ENCODE measurements at regions not wholly inside any gene's neighbourhood (a gene's known extent, or its start where the extent isn't known, plus 50 kb on each side); places are given as distances from the start of the nearest gene placed in this dataset.

DNA sequence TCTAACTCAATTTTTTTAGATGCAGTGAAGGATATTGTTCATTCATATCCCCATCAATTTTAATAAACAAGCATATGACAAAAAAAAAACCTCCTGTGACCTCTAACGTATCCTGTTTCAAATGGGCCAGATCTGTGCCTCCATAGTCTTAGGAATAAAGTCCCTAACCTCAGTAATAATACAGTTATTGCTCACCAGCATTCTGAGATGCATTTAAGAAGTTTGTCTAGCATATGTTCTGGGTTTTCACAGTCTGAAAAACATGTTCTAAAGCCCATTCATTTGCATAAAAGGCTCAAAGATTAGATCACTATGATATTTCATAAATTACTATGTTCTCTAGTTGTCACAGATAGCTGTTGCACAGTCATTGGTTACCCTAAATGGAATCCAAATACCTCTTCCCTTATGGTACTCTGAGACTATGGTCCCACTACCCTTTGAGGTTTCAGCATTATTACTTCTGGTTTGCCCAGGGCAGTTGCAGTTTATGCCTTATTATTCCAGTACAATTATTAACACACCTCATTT, 190.1 kb downstream of the ZIC4 start:
- peaks cover 0 to 3% (median 0%) of the 10 kb centered on the region in 7 donors for H3K9me3 Mint-ChIP-seq

DNA sequence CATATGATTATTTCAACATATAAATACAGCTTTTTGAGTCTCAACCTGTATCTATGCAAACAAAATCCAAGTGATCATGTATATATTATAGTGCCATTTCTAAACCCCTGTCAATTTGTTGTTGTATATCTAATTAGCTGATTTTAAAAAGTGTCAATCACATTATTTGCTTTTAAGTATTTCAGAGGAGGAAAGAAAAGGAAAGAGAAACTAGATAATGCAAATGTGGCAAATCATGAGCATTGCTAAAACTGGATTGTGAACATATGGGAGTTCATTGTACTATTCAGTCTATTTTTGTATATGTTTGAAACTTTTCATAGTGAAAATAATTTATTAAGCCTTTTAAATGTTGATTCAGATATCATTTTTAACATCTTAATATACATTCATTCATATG, 190.7 kb downstream of the ZIC4 start:
- Mint-ChIP-seq H3K27ac (no peak overlapping the region), H3K27me3 (no peaks in the 10 kb centered on the region), H3K4me3 (no peak overlapping the region), H3K9me3 (peaks cover 0 to 3% (median 0%) of the 10 kb centered on the region in 7 donors), H3K4me1 (no peaks in the 10 kb centered on the region), H3K36me3 (no peaks in the 10 kb centered on the region)
- DNase-seq = no peak
- ATAC-seq (ENCODE audit: low read depth in 2 of 2) = no peak

More for the DNA sequence above, 190.1 kb downstream of the ZIC4 start:
- ATAC-seq (ENCODE audit: low read depth in 2 of 2) = no peak
- no peaks in the 10 kb centered on the region for H3K36me3 Mint-ChIP-seq
- H3K4me1 Mint-ChIP-seq = no peaks in the 10 kb centered on the region
- H3K4me3 Mint-ChIP-seq = no peak overlapping the region
- no peaks in the 10 kb centered on the region for H3K27me3 Mint-ChIP-seq
- no peak overlapping the region for H3K27ac Mint-ChIP-seq
- no peak for DNase-seq

DNA sequence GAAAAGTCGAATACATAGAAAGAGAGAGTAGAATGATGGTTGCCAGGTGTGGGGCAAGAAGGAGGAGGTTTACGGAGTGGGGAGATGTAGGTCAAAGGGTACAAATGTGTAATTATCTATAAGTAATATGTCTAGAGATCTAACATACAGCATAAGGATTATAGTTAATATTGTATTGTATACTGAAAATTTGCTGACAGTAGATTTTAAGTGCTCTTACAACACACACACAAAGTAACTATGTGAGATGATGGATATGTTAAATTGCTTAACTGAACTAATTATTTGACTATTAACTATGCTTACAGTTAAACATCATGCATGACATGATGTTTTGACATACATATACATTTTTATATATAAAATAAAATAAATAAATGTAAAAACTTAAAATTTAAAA, 192.7 kb downstream of the ZIC4 start:
- no peak for ATAC-seq (ENCODE audit: low read depth in 2 of 2)
- Mint-ChIP-seq H3K27me3 (no peaks in the 10 kb centered on the region), H3K36me3 (no peaks in the 10 kb centered on the region), H3K27ac (no peak overlapping the region), H3K4me3 (no peak overlapping the region), H3K4me1 (no peaks in the 10 kb centered on the region), H3K9me3 (peaks cover 0 to 4% (median 2%) of the 10 kb centered on the region in 7 donors)
- no peak for DNase-seq

DNA sequence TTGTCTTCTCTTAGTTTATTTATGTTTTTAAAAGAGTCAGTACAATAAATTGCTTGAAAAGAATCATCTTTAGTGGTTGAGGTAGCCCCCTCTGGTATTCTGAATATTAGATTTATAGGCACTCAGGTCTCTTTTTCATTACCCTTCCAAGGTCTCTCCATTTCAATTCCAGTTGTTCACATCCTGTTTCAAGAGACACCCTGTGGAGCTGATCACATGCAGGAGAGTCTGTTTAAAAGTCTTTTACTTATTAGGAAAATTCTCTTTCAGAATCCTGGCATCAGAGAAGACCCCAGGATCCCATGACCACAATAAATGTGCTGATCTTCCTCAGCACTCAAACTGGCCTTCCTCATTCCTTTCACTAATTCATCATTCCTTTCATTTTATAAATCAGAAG, 195.7 kb downstream of the ZIC4 start:
- H3K4me3 Mint-ChIP-seq = no peak overlapping the region
- H3K4me1 Mint-ChIP-seq = peaks cover 0 to 3% (median 2%) of the 10 kb centered on the region in 3 donors
- no peaks in the 10 kb centered on the region for H3K36me3 Mint-ChIP-seq
- H3K9me3 Mint-ChIP-seq = peaks cover 2 to 10% (median 6%) of the 10 kb centered on the region in 7 donors
- no peak for ATAC-seq (ENCODE audit: low read depth in 2 of 2)
- H3K27me3 Mint-ChIP-seq = no peaks in the 10 kb centered on the region
- DNase-seq = no peak
- H3K27ac Mint-ChIP-seq = no peak overlapping the region

DNA sequence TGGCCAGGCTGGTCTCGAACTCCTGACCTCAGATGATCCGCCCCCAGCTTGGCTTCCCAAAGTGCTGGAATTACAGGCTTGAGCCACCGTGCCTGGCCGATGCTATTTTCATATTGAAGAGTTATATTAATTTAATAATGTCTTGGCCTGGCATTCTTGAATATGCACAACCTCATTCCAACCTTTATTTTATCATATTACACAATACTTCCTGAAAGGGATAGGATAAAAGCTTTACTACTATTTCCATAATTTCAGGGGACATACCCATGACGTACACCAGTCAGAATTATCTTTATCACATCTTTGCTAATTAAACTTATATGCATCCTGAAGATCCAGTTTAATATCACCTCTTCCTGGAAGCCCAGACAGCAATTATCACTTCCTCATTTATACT, 205.3 kb downstream of the ZIC4 start:
- DNase-seq (no peak), ATAC-seq (ENCODE audit: low read depth in 2 of 2) (no peak)
- H3K27ac Mint-ChIP-seq = no peak overlapping the region
- H3K27me3 Mint-ChIP-seq = no peaks in the 10 kb centered on the region
- H3K4me3 Mint-ChIP-seq = no peak overlapping the region
- H3K9me3 Mint-ChIP-seq = peaks cover 0 to 5% (median 0%) of the 10 kb centered on the region in 7 donors
- H3K4me1 Mint-ChIP-seq = peaks cover 3 to 5% (median 4%) of the 10 kb centered on the region in 3 donors
- no peaks in the 10 kb centered on the region for H3K36me3 Mint-ChIP-seq

DNA sequence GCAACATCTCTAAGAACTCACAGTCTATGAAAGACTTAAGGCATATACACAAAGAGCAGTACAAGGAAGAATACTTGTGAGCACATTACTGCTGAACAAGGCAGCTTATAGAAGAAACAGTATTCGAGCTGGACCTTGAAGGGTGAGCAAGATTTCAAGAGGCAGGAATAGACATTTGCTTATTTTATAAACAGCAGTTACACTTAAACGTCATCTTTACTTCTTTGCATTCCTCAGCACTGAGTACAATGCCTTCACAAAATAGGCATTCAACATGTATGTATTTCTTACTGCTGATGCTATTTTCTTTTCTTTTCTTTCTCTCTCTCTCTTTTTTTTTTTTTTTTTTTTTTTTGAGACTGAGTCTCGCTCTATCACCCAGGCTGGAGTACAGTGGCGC, 205.8 kb downstream of the ZIC4 start:
- DNase-seq = no peak
- H3K9me3 Mint-ChIP-seq = peaks cover 0 to 3% (median 0%) of the 10 kb centered on the region in 7 donors
- no peak for ATAC-seq (ENCODE audit: low read depth in 2 of 2)
- peaks cover 0 to 3% (median 1%) of the 10 kb centered on the region in 3 donors for H3K4me1 Mint-ChIP-seq
- no peak overlapping the region for H3K4me3 Mint-ChIP-seq
- no peaks in the 10 kb centered on the region for H3K36me3 Mint-ChIP-seq
- H3K27me3 Mint-ChIP-seq = no peaks in the 10 kb centered on the region
- H3K27ac Mint-ChIP-seq = no peak overlapping the region

DNA sequence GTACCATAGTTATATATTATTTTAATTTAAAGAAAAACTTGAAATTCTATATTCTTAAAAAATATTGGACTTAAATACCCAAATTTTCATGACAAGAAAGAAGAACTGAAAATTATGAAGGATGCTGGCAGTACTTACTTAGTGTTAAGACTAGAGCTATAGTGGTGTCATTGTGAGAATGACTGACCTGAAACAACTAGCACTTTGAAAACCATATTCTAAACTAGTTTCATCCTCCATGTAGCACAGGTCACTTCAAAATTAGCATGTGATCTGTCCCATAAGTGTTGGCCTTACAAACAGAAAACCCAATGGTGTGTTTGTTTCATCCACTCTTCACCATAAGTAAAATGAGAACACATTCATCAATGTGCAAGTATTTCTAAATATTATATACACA, 208.6 kb downstream of the ZIC4 start:
- H3K4me1 Mint-ChIP-seq = no peaks in the 10 kb centered on the region
- H3K4me3 Mint-ChIP-seq = no peak overlapping the region
- no peaks in the 10 kb centered on the region for H3K36me3 Mint-ChIP-seq
- DNase-seq = no peak
- ATAC-seq (ENCODE audit: low read depth in 2 of 2) = no peak
- H3K9me3 Mint-ChIP-seq = no peaks in the 10 kb centered on the region
- H3K27me3 Mint-ChIP-seq = no peaks in the 10 kb centered on the region
- no peak overlapping the region for H3K27ac Mint-ChIP-seq

DNA sequence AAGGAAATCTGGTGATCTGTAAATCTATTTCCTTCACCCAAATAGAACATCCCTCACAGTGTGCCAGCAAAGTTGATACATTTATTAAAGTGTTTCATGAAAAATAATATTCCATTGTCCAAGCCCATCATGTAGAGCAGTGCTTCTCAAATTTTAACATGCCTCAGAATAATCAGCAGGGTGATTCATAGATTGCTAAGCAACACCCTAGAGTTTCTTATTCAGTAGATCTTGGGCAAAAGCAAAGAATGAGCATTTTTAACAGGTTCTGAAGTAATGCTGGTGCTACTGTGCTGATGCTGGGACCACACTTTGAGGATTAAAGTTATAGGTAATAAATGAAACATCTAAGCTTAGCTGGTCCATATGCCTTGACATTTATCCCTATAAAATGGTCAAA, 210.5 kb downstream of the ZIC4 start:
- Mint-ChIP-seq H3K36me3 (no peaks in the 10 kb centered on the region), H3K9me3 (peaks cover 0 to 8% (median 0%) of the 10 kb centered on the region in 7 donors)
- ATAC-seq (ENCODE audit: low read depth in 2 of 2) = no peak

DNA sequence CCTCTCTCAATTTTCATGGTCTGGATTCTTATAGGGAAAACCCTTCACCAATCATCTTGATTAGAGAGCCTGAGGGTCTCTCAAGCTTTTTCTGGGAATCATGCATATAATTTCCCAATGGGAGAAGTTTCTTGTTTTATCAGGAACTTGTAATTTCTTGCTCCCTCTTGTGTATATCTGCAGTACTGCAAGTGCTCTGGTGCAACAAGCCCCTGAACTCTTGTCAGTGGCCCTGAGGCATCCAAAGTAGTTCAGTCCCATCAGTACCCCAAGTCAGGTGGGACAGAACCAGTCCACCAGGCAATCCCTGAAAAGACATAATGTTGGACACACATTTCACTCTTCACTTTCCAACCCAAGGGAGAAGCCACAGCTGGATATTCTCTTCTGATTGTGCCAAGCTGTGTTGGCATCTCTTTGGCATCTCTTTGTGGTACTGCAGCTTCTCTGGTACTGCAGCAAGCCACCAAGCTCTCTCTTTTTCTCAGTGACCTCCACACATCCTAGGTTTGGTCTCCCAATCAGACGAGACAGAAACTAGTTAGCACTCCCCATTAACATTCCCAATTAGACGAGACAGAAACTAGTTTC, 214.5 kb downstream of the ZIC4 start:
- H3K36me3 Mint-ChIP-seq = no peaks in the 10 kb centered on the region
- no peaks in the 10 kb centered on the region for H3K27me3 Mint-ChIP-seq
- no peaks in the 10 kb centered on the region for H3K4me1 Mint-ChIP-seq
- H3K27ac Mint-ChIP-seq = no peak overlapping the region
- H3K4me3 Mint-ChIP-seq = no peak overlapping the region
- H3K9me3 Mint-ChIP-seq = peaks cover 0 to 16% (median 4%) of the 10 kb centered on the region in 7 donors
- ATAC-seq (ENCODE audit: low read depth in 2 of 2) (no peak), DNase-seq (no peak)

More for the DNA sequence above, 210.5 kb downstream of the ZIC4 start:
- no peak for DNase-seq
- Mint-ChIP-seq H3K4me1 (no peaks in the 10 kb centered on the region), H3K4me3 (no peak overlapping the region), H3K27ac (no peak overlapping the region), H3K27me3 (no peaks in the 10 kb centered on the region)

DNA sequence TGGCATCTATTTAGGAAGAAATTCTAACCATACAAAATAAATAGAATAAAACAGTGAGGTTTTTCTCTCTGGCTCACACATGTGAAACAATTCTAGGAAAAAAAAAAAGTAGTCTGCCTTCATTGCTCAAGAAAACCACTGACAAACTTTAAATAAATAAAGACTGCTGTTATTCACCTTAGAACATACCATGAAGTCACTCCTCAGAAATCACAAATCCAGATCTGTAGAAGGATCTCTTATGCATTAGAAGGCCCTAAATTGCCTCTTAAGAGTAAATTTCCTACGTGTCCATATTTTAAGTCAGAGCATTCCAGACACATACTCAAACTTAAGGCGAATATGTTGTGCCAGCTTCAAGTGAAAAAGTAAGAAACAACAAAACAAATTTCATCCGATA, 217.3 kb downstream of the ZIC4 start:
- Mint-ChIP-seq H3K4me1 (no peaks in the 10 kb centered on the region), H3K9me3 (peaks cover 0 to 16% (median 4%) of the 10 kb centered on the region in 7 donors), H3K27ac (no peak overlapping the region), H3K4me3 (no peak overlapping the region), H3K36me3 (no peaks in the 10 kb centered on the region), H3K27me3 (no peaks in the 10 kb centered on the region)
- DNase-seq (no peak), ATAC-seq (ENCODE audit: low read depth in 2 of 2) (no peak)

DNA sequence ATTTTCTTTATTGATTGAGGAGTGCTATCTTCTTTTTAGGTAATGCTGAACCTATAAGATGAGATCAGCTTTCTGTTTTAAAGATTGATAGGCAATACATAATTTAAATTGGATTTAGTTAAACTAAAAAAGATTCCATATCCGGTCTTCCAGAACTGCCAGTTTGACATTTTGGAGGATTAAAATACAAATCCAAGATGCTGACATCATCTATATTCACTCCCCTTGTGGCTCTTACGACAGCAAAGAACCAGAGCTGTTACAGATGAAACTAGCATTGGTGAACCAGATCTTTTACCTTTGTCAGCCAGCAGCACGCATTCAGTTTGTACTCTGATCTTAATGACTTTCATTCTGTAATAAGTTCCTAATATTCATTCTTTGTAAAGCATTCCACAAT, 218.7 kb downstream of the ZIC4 start:
- no peak for DNase-seq
- Mint-ChIP-seq H3K27me3 (no peaks in the 10 kb centered on the region), H3K27ac (no peak overlapping the region), H3K4me1 (no peaks in the 10 kb centered on the region), H3K9me3 (peaks cover 0 to 16% (median 4%) of the 10 kb centered on the region in 7 donors), H3K36me3 (no peaks in the 10 kb centered on the region), H3K4me3 (no peak overlapping the region)
- ATAC-seq (ENCODE audit: low read depth in 2 of 2) = no peak

DNA sequence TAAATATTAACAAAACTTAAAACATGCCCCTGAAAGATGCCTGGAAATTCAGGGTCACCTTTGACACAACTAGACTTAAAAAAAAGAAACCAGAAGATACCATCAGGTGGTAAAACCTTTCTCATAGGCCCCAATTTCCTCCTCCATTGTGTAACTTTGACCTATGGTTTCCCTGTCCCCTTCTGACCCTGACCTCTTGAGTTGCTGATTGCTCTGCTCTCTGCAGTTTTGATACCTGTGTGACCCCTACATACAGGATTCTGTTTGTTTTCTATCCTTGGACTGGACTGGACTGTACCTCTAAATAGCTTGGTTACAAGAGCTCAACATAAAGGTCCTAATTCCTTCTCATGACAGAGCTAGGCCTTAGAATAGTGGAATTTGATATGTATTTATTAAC, 220.6 kb downstream of the ZIC4 start:
- Mint-ChIP-seq H3K27me3 (no peaks in the 10 kb centered on the region), H3K9me3 (peaks cover 0 to 7% (median 3%) of the 10 kb centered on the region in 7 donors), H3K4me3 (no peak overlapping the region), H3K36me3 (no peaks in the 10 kb centered on the region), H3K27ac (no peak overlapping the region), H3K4me1 (no peaks in the 10 kb centered on the region)
- no peak for DNase-seq
- ATAC-seq (ENCODE audit: low read depth in 2 of 2) = no peak

DNA sequence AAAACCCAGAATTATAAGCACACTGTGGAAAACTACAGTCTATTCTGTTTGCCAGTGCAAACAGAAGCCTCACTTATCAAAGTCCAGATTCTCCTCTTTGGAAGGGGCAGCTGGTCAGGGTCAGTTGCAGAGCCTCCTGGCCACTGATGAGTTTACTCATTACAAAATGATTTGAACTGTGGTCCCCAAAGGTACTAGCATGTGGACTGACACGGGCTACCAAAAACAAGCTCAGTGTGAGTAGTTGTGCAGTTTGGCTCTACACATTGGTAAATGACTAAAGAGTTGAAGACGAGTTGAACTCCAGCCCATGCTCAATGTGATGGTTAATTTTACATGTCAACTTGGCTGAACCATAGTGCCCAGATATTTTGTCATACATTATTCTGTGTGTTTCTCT, 221.5 kb downstream of the ZIC4 start:
- DNase-seq (no peak), ATAC-seq (ENCODE audit: low read depth in 2 of 2) (no peak)
- no peak overlapping the region for H3K4me3 Mint-ChIP-seq
- peaks cover 0 to 2% (median 0%) of the 10 kb centered on the region in 7 donors for H3K9me3 Mint-ChIP-seq
- no peaks in the 10 kb centered on the region for H3K4me1 Mint-ChIP-seq
- no peaks in the 10 kb centered on the region for H3K27me3 Mint-ChIP-seq
- H3K27ac Mint-ChIP-seq = no peak overlapping the region
- no peaks in the 10 kb centered on the region for H3K36me3 Mint-ChIP-seq

DNA sequence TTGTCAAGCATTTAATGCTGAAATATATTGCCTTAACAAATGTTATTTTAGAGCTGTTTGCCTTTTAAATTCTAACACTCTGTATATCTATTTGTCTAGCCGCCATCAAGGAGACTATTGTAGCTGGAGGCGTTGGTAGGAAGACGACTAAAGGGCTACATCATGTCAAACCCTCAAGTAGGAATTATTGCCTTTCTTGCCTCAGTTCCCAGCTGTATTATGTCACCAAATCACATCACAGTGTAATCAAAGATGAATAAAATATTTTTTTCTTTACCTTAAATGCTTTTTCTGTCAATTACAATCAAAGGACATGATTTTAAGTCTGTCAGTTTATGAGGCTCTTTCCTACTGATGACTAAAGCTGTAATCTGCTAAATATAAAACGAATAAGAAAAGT, 233.1 kb downstream of the ZIC4 start:
- no peak for DNase-seq
- peaks cover 0 to 24% (median 0%) of the 10 kb centered on the region in 7 donors for H3K9me3 Mint-ChIP-seq
- H3K27me3 Mint-ChIP-seq = no peaks in the 10 kb centered on the region
- no peaks in the 10 kb centered on the region for H3K36me3 Mint-ChIP-seq
- H3K4me3 Mint-ChIP-seq = no peak overlapping the region
- no peak for ATAC-seq (ENCODE audit: low read depth in 2 of 2)
- no peaks in the 10 kb centered on the region for H3K4me1 Mint-ChIP-seq
- no peak overlapping the region for H3K27ac Mint-ChIP-seq

DNA sequence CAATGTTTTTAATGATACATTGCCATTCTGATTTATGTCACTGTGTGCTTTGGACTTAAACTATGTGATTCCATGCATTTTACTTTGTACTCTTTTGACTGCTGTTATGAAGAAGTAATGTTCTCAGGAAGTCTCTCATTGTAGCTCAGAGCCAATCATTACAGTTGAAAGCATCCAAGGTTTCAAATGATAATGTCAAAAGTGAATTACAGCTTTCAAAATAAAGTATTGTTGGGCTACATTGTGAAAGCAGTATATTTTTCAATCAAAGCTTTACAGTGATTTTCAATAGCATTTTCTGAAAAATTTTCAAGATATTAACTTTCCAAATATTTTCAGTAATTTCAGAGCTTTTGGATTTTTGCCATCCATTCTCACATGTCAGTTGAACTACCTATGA, 243.6 kb downstream of the ZIC4 start:
- peaks cover 0 to 4% (median 3%) of the 10 kb centered on the region in 7 donors for H3K9me3 Mint-ChIP-seq
- DNase-seq (no peak), ATAC-seq (ENCODE audit: low read depth in 2 of 2) (no peak)
- H3K4me3 Mint-ChIP-seq = no peak overlapping the region
- no peaks in the 10 kb centered on the region for H3K36me3 Mint-ChIP-seq
- H3K27ac Mint-ChIP-seq = no peak overlapping the region
- no peaks in the 10 kb centered on the region for H3K4me1 Mint-ChIP-seq
- H3K27me3 Mint-ChIP-seq = no peaks in the 10 kb centered on the region

Measured in naive B cell (primary cell).